ENCODE measurements at regions not wholly inside any gene's neighbourhood (a gene's known extent, or its start where the extent isn't known, plus 50 kb on each side); places are given as distances from the start of the nearest gene placed in this dataset.

GRCh38 chr21:17089091-17089491 is 423.8 kb upstream of the CXADR start:
- intact Hi-C loops (cut with DNase I): no loop called here
- peaks cover 0 to 2% (median 0%) of the 10 kb centered on the region in 12 donors for H3K4me1 ChIP-seq
- H3K4me3 ChIP-seq: no peak overlapping the region
- H3K27ac ChIP-seq: no peak overlapping the region
- no peaks in the 10 kb centered on the region for H3K9me3 ChIP-seq
- DNase-seq (no peak), ATAC-seq (no peak)
- H3K27me3 ChIP-seq: no peaks in the 10 kb centered on the region
- WGBS, 4 donors: 50 to 60% (median 54%) methylated on average over 1 of the region's 1 CpG
- TF ChIP-seq CTCF (IDR thresholded peaks at IDR 0.05) (no peak), POLR2A (IDR thresholded peaks at IDR 0.05) (no peak)
- no peaks in the 10 kb centered on the region for H3K36me3 ChIP-seq

GRCh38 chr21:17101696-17102095 is 411.1 kb upstream of the CXADR start:
- no peaks in the 10 kb centered on the region for H3K27me3 ChIP-seq
- peaks cover 0 to 14% (median 0%) of the 10 kb centered on the region in 12 donors for H3K9me3 ChIP-seq
- H3K27ac ChIP-seq: no peak overlapping the region
- no peak overlapping the region for H3K4me3 ChIP-seq
- no peaks in the 10 kb centered on the region for H3K4me1 ChIP-seq
- no peak for TF ChIP-seq POLR2A (IDR thresholded peaks at IDR 0.05)
- no peak for TF ChIP-seq CTCF (IDR thresholded peaks at IDR 0.05)
- H3K36me3 ChIP-seq: no peaks in the 10 kb centered on the region
- intact Hi-C loops (cut with DNase I): no loop called here
- ATAC-seq (no peak), DNase-seq (no peak)

- H3K4me3 ChIP-seq: no peak overlapping the region
- H3K27me3 ChIP-seq: no peaks in the 10 kb centered on the region
- ATAC-seq (no peak), DNase-seq (no peak)
- no peak overlapping the region for H3K27ac ChIP-seq
- intact Hi-C loops (cut with DNase I): no loop called here
- H3K36me3 ChIP-seq: no peaks in the 10 kb centered on the region
- no peak for TF ChIP-seq POLR2A (IDR thresholded peaks at IDR 0.05)
- TF ChIP-seq CTCF (IDR thresholded peaks at IDR 0.05): no peak
- no peaks in the 10 kb centered on the region for H3K4me1 ChIP-seq
- H3K9me3 ChIP-seq: peaks cover 0 to 16% (median 0%) of the 10 kb centered on the region in 12 donors
Measured at GRCh38 chr21:17105932-17106331, 406.9 kb upstream of the CXADR start.

- ATAC-seq: no peak
- H3K27me3 ChIP-seq: no peaks in the 10 kb centered on the region
- TF ChIP-seq CTCF (IDR thresholded peaks at IDR 0.05): no peak
- TF ChIP-seq POLR2A (IDR thresholded peaks at IDR 0.05): no peak
- H3K36me3 ChIP-seq: no peaks in the 10 kb centered on the region
- 56 to 66% (median 64%) methylated on average over 3 of the region's 3 CpGs for WGBS, 4 donors
- no peak overlapping the region for H3K4me3 ChIP-seq
- intact Hi-C loops (cut with DNase I): no loop called here
- peaks cover 0 to 6% (median 0%) of the 10 kb centered on the region in 12 donors for H3K9me3 ChIP-seq
- DNase-seq: no peak
- H3K27ac ChIP-seq: no peak overlapping the region
- H3K4me1 ChIP-seq: peaks cover 0 to 3% (median 0%) of the 10 kb centered on the region in 12 donors
Measured at GRCh38 chr21:17114045-17114444, 398.8 kb upstream of the CXADR start.

Data from heart left ventricle (tissue), 16 donors.